Keratinocyte (primary cell): ENCODE measurements at regions not wholly inside any gene's neighbourhood (a gene's known extent, or its start where the extent isn't known, plus 50 kb on each side); places are given as distances from the start of the nearest gene placed in this dataset.

ENCODE experiments used
- DNase-seq: peaks from one replicate; pipeline ENCODE4 v3.0.0-alpha.2; 2011; ENCODE audit warnings: low read depth, missing footprints, low spot score
- FAIRE-seq: peaks from 2 replicates; lab custom pipeline; 2011; peaks lifted over from hg19 to GRCh38; lab: Jason Lieb, UNC
- H2AFZ ChIP-seq: 2 replicates; pipeline ENCODE4 v1.6.0; 2012; ENCODE audit warnings: low read length, control low read depth, inconsistent platforms; ENCODE audit not compliant: control insufficient read depth
- H3K27ac ChIP-seq: 2 replicates; pipeline ENCODE4 v1.5.1; 2011; ENCODE audit warnings: low read length; ENCODE audit not compliant: control insufficient read depth, insufficient read depth
- H3K27me3 ChIP-seq: 3 replicates; pipeline ENCODE4 v1.6.0; 2011; ENCODE audit warnings: low read length; ENCODE audit not compliant: control insufficient read depth, insufficient read depth; ENCODE audit errors: extremely low read depth
- H3K36me3 ChIP-seq, 2 experiments: 2 replicates in 1 of 2; 3 replicates in 1 of 2; pipeline ENCODE4 v1.5.1; 2011; ENCODE audit warnings: low read length in 2 of 2, mild to moderate bottlenecking in 1 of 2; ENCODE audit not compliant: control insufficient read depth in 2 of 2, insufficient read depth in 2 of 2; ENCODE audit errors: extremely low read depth in 1 of 2
- H3K4me1 ChIP-seq: 3 replicates; pipeline ENCODE4 v1.5.1; 2011; ENCODE audit warnings: low read length; ENCODE audit not compliant: control insufficient read depth, insufficient read depth; ENCODE audit errors: extremely low read depth
- H3K4me2 ChIP-seq: 3 replicates; pipeline ENCODE4 v1.6.0; 2011; ENCODE audit warnings: low read depth, low read length; ENCODE audit not compliant: control insufficient read depth, insufficient read depth; ENCODE audit errors: extremely low read depth
- H3K4me3 ChIP-seq, 3 experiments: fragments of 200-600 bp in 1 of 3; sonication (generic) in 1 of 3; 2 replicates in 2 of 3; 3 replicates in 1 of 3; pipeline ENCODE4 v1.5.1; 2011 to 2016; ENCODE audit warnings: low read length in 3 of 3, mild to moderate bottlenecking in 3 of 3, control low read depth in 2 of 3, inconsistent platforms in 1 of 3, low read depth in 1 of 3, mixed read lengths in 1 of 3, mixed run types in 1 of 3, moderate library complexity in 1 of 3; ENCODE audit not compliant: control insufficient read depth in 2 of 3, insufficient read depth in 2 of 3; ENCODE audit errors: extremely low read depth in 1 of 3
- H3K79me2 ChIP-seq: 2 replicates; pipeline ENCODE4 v1.6.0; 2012; ENCODE audit warnings: low read length; ENCODE audit not compliant: control insufficient read depth, insufficient read depth
- H3K9ac ChIP-seq: 3 replicates; pipeline ENCODE4 v1.6.0; 2011; ENCODE audit warnings: low read length; ENCODE audit not compliant: control insufficient read depth, insufficient read depth; ENCODE audit errors: extremely low read depth
- H3K9me1 ChIP-seq: 3 replicates; pipeline ENCODE4 v1.6.0; 2011; ENCODE audit warnings: low read length; ENCODE audit not compliant: control insufficient read depth, insufficient read depth; ENCODE audit errors: extremely low read depth
- H3K9me3 ChIP-seq: 2 replicates; pipeline ENCODE4 v1.5.1; 2012; ENCODE audit warnings: low read depth, low read length; ENCODE audit not compliant: control insufficient read depth
- H4K20me1 ChIP-seq: 3 replicates; pipeline ENCODE4 v1.6.0; 2011; ENCODE audit warnings: low read length; ENCODE audit not compliant: control insufficient read depth, insufficient read depth; ENCODE audit errors: extremely low read depth
- EZH2 ChIP-seq: IDR thresholded peaks from one replicate; pipeline ENCODE4 v1.6.1; 2012; ENCODE audit warnings: inconsistent platforms, mild to moderate bottlenecking, low read length, moderate library complexity
- dilution Hi-C: fragments of 300-500 bp; cut with MboI; formaldehyde crosslinking; loops from one replicate; pipeline ENCODE4 v1.7.0; 2020; ENCODE audit warnings: low sequenced_read_pairs; ENCODE audit not compliant: extremely low pct_ligation_motif_present
- TF ChIP-seq, protein P1 (sequence below), 3 experiments: IDR thresholded peaks in 1 of 3; conservative IDR thresholded peaks in 1 of 3; optimal IDR thresholded peaks in 1 of 3; 2 replicates in 2 of 3; 3 replicates in 1 of 3; pipeline versions ENCODE3 to v1.5.1; 2011; ENCODE audit warnings: low read length in 3 of 3, mild to moderate bottlenecking in 3 of 3, moderate library complexity in 2 of 3, control low read depth in 1 of 3, inconsistent platforms in 1 of 3; ENCODE audit not compliant: insufficient read depth in 2 of 3; ENCODE audit errors: extremely low read depth in 1 of 3

DNA sequence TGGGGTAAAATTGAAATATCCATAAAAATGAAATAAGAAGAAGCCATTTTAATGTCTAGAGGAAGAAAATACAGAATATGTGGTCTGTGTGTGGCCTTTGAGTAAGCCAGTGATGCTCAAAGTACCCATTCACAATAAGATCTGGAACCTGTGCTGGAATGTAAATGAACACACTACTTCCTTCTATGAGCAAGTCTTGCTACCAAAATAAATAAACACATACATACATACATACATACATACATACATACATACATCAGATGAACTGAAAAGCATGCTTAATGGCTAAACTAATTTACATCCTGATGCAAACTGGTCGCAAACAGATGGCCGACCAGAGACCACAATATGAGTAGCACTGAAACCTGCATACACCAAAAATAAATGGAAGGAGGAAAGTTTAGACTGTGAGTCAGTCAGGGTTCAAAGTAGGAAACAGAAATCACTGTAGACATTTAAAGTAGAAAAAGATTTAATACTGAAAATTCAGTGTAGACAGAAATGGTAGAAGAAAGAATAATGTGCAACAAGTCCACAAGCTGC, 317.6 kb downstream of the CAAP1 start:
- Histone ChIP-seq H3K36me3 (no peaks in the 10 kb centered on the region), H4K20me1 (no peaks in the 10 kb centered on the region), H3K9ac (no peak overlapping the region), H3K4me1 (no peaks in the 10 kb centered on the region), H3K9me3 (no peaks in the 10 kb centered on the region), H3K9me1 (no peaks in the 10 kb centered on the region), H3K4me3 (no peak overlapping the region), H3K27me3 (no peaks in the 10 kb centered on the region), H3K79me2 (no peaks in the 10 kb centered on the region), H3K27ac (no peak overlapping the region), H2AFZ (no peak overlapping the region), H3K4me2 (no peak overlapping the region)
- no peak for FAIRE-seq
- dilution Hi-C loops: no loop called here
- TF ChIP-seq, protein P1, sequence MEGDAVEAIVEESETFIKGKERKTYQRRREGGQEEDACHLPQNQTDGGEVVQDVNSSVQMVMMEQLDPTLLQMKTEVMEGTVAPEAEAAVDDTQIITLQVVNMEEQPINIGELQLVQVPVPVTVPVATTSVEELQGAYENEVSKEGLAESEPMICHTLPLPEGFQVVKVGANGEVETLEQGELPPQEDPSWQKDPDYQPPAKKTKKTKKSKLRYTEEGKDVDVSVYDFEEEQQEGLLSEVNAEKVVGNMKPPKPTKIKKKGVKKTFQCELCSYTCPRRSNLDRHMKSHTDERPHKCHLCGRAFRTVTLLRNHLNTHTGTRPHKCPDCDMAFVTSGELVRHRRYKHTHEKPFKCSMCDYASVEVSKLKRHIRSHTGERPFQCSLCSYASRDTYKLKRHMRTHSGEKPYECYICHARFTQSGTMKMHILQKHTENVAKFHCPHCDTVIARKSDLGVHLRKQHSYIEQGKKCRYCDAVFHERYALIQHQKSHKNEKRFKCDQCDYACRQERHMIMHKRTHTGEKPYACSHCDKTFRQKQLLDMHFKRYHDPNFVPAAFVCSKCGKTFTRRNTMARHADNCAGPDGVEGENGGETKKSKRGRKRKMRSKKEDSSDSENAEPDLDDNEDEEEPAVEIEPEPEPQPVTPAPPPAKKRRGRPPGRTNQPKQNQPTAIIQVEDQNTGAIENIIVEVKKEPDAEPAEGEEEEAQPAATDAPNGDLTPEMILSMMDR (optimal IDR thresholded peaks at IDR 0.05 in 1 of 3, IDR thresholded peaks at IDR 0.05 in 1 of 3, conservative IDR thresholded peaks at IDR 0.05 in 1 of 3; ENCODE audit: extremely low read depth in 1 of 3, insufficient read depth in 2 of 3, low read length in 3 of 3): no peak
- no peak for TF ChIP-seq EZH2
- DNase-seq: no peak

DNA sequence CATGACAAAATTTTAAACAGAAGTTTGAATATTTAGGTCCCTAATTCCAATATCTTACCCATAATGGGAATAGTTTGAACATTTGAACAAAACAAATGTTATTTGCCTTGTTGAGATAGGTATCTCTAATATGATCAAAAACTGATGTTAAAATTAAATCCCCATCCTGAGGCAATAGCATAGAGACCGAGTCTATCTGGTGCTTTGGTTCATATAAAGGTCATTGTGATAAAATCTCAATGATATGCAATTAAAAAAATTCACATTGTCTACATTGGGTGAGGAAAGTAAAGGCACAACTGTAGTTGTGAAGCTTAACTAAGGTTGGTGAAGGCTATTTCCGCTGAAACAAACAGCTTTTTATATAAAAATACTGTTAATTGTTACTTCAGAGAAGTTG, 318.3 kb downstream of the CAAP1 start:
- dilution Hi-C loops: no loop called here
- Histone ChIP-seq H3K9ac (no peak overlapping the region), H3K9me3 (no peaks in the 10 kb centered on the region), H3K36me3 (no peaks in the 10 kb centered on the region), H3K4me1 (no peaks in the 10 kb centered on the region), H3K27ac (no peak overlapping the region), H3K4me2 (no peak overlapping the region), H3K79me2 (no peaks in the 10 kb centered on the region), H3K4me3 (no peak overlapping the region), H3K27me3 (no peaks in the 10 kb centered on the region), H3K9me1 (no peaks in the 10 kb centered on the region), H4K20me1 (no peaks in the 10 kb centered on the region), H2AFZ (no peak overlapping the region)
- TF ChIP-seq EZH2: no peak
- TF ChIP-seq, protein P1 (optimal IDR thresholded peaks at IDR 0.05 in 1 of 3, IDR thresholded peaks at IDR 0.05 in 1 of 3, conservative IDR thresholded peaks at IDR 0.05 in 1 of 3; ENCODE audit: extremely low read depth in 1 of 3, insufficient read depth in 2 of 3, low read length in 3 of 3): no peak
- no peak for DNase-seq
- FAIRE-seq: no peak
